Adrenal gland (tissue), 9 donors: ENCODE measurements at regions not wholly inside any gene's neighbourhood (a gene's known extent, or its start where the extent isn't known, plus 50 kb on each side); places are given as distances from the start of the nearest gene placed in this dataset.
"Not testable (repeated sequence)": the region's sequence is repeated elsewhere in the genome, so short reads cannot be mapped to it uniquely, and the experiment has no call there.

Experiments
- DNase-seq, 7 donors: peaks; one replicate each; pipeline ENCODE4 v3.0.0-alpha.2; 2019 to 2020
- H3K27ac ChIP-seq, 5 donors: fragments of 200-600 bp; sonication (generic) in 4 of 5; 1 replicate in 3 of 5; 2 replicates in 2 of 5; pipeline versions ENCODE4 v1.5.1 to v1.8.0; 2016 to 2020; ENCODE audit warnings: mild to moderate bottlenecking in 1 of 5
- H3K27me3 ChIP-seq: fragments of 200-600 bp; 2 replicates; pipeline ENCODE4 v1.8.0; 2021
- H3K36me3 ChIP-seq, 2 donors: fragments of 200-600 bp; replicated peaks in 1 of 2; 1 replicate in 1 of 2; 2 replicates in 1 of 2; pipeline versions ENCODE4 v1.5.1 to v1.8.0; 2018 to 2022
- H3K4me1 ChIP-seq, 2 donors: fragments of 200-600 bp; replicated peaks in 1 of 2; 1 replicate in 1 of 2; 2 replicates in 1 of 2; pipeline versions ENCODE4 v1.5.1 to v1.8.0; 2018 to 2021
- H3K4me3 ChIP-seq, 4 donors: fragments of 200-600 bp; sonication (generic) in 3 of 4; one replicate each; pipeline ENCODE4 v1.5.1; 2016 to 2018
- H3K9me3 ChIP-seq, 3 donors: fragments of 200-600 bp; sonication (generic) in 1 of 3; replicated peaks in 1 of 3; 1 replicate in 2 of 3; 2 replicates in 1 of 3; pipeline versions ENCODE4 v1.5.1 to v1.8.0; 2016 to 2021
- POLR2A ChIP-seq, 2 donors: fragments of 450-650 bp; IDR thresholded peaks; one replicate each; pipeline ENCODE4 v1.6.1; 2017; ENCODE audit warnings: antibody characterized with exemption in 2 of 2, mild to moderate bottlenecking in 2 of 2, moderate library complexity in 1 of 2
- WGBS, 4 donors: extraction: QIAGEN DNeasy Blood & Tissue Kit in 2 of 4; methylation state at CpG; one replicate each; pipeline versions ENCODE4 v1.1.5 to v1.1.7; 2013 to 2017; 5-methylcytosine and 5-hydroxymethylcytosine counted together
- intact Hi-C, 2 donors: fragments of 100-400 bp; cut with DNase I; formaldehyde crosslinking; loops; one replicate each; pipeline versions ENCODE4 v1.14.1 to v1.15.0; 2022 to 2023
- TF ChIP-seq, protein P1 (sequence below), 6 experiments: fragments of 450-650 bp in 4 of 6; fragments of 200-600 bp in 2 of 6; sonication (generic) in 1 of 6; IDR thresholded peaks; 1 replicate in 5 of 6; 2 replicates in 1 of 6; pipeline versions ENCODE4 v1.5.1 to v1.8.0; 2016 to 2021; ENCODE audit warnings: antibody characterized with exemption in 6 of 6, mild to moderate bottlenecking in 2 of 6, moderate library complexity in 1 of 6
- donor health status: healthy with polysubstance abuse.
- donor health status: Bipolar disorder and iron deficiency.
- donor health status: DM: yes; HTN: yes; CAD: no.
- donor health status: DM: no; HTN: no; CAD: no.
- donor health status: DM: no; HTN: no; CAD: no.

DNA sequence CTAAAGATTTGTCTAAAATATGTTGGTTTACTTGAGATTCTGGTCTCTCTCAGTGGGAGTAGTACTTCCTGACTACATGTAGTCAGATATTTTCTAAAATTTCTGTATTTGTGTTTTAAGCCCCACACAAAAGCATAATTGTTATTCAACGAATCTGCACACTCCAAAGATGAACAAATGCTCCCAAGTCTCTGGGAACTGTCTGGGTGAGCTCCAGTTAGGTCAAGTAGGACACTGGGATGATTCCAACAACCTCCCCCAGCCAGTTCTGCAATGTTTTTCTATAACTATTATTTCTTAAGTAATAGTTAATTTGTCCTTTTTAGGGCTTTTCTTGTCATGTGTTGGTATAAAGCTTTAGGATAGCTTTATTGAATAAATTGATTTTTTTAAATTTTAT, 174.6 kb downstream of the FAM174A start:
- no peak for DNase-seq
- no peak for TF ChIP-seq POLR2A (IDR thresholded peaks at IDR 0.05)
- TF ChIP-seq, protein P1, sequence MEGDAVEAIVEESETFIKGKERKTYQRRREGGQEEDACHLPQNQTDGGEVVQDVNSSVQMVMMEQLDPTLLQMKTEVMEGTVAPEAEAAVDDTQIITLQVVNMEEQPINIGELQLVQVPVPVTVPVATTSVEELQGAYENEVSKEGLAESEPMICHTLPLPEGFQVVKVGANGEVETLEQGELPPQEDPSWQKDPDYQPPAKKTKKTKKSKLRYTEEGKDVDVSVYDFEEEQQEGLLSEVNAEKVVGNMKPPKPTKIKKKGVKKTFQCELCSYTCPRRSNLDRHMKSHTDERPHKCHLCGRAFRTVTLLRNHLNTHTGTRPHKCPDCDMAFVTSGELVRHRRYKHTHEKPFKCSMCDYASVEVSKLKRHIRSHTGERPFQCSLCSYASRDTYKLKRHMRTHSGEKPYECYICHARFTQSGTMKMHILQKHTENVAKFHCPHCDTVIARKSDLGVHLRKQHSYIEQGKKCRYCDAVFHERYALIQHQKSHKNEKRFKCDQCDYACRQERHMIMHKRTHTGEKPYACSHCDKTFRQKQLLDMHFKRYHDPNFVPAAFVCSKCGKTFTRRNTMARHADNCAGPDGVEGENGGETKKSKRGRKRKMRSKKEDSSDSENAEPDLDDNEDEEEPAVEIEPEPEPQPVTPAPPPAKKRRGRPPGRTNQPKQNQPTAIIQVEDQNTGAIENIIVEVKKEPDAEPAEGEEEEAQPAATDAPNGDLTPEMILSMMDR (IDR thresholded peaks at IDR 0.05), result no peak
- no peaks in the 10 kb centered on the region for H3K4me1 ChIP-seq
- no peaks in the 10 kb centered on the region for H3K9me3 ChIP-seq
- no peaks in the 10 kb centered on the region for H3K36me3 ChIP-seq
- intact Hi-C loops, result no loop called here
- H3K27ac ChIP-seq, result no peak overlapping the region
- 38 to 65% (median 60%) methylated on average over 1 of the region's 1 CpG for WGBS, 4 donors
- no peaks in the 10 kb centered on the region for H3K27me3 ChIP-seq
- H3K4me3 ChIP-seq, result no peak overlapping the region

DNA sequence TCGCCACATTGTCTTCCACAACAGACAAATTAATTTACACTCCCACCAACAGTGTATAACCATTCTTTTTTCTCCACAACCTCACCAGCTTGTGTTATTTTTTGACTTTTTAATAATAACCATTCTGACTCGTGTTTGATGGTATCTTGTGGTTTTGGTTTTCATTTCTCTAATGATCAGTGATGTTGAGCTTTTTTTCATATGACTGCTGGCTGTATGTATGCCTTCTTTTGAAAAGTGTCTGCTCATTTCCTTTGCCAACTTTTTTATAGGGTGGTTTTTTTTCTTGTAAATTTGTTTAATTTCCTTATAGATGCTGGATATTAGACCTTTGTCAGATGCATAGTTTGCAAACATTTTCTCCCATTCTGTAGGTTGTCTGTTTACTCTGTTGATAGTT, 179.6 kb downstream of the FAM174A start:
- intact Hi-C loops, DNase-seq, H3K36me3 ChIP-seq, H3K4me1 ChIP-seq, H3K27ac ChIP-seq, H3K9me3 ChIP-seq, H3K4me3 ChIP-seq, H3K27me3 ChIP-seq: not testable (repeated sequence)
- WGBS, 4 donors, result 63 to 73% (median 64%) methylated on average over 2 of the region's 2 CpGs

GRCh38 chr5:100722657-100723056, 180.4 kb downstream of the ST8SIA4 start:
- intact Hi-C loops, result no loop called here
- peaks cover 0 to 4% of the 10 kb centered on the region in 2 donors for H3K4me1 ChIP-seq
- DNase-seq, result no peak
- H3K9me3 ChIP-seq, result no peaks in the 10 kb centered on the region
- H3K27ac ChIP-seq, result no peak overlapping the region
- H3K27me3 ChIP-seq, result no peaks in the 10 kb centered on the region
- H3K4me3 ChIP-seq, result no peak overlapping the region
- H3K36me3 ChIP-seq, result no peaks in the 10 kb centered on the region
- no peak for TF ChIP-seq POLR2A (IDR thresholded peaks at IDR 0.05)
- TF ChIP-seq, protein P1 (IDR thresholded peaks at IDR 0.05), result no peak

- intact Hi-C loops, result no loop called here
- no peaks in the 10 kb centered on the region for H3K9me3 ChIP-seq
- no peak overlapping the region for H3K27ac ChIP-seq
- TF ChIP-seq POLR2A (IDR thresholded peaks at IDR 0.05), result no peak
- TF ChIP-seq, protein P1 (IDR thresholded peaks at IDR 0.05), result no peak
- no peaks in the 10 kb centered on the region for H3K36me3 ChIP-seq
- peaks cover 0 to 4% of the 10 kb centered on the region in 2 donors for H3K4me1 ChIP-seq
- no peak for DNase-seq
- no peaks in the 10 kb centered on the region for H3K27me3 ChIP-seq
- H3K4me3 ChIP-seq, result no peak overlapping the region
These were observed 179.9 kb downstream of the ST8SIA4 start for GRCh38 chr5:100723229-100723628.

DNA sequence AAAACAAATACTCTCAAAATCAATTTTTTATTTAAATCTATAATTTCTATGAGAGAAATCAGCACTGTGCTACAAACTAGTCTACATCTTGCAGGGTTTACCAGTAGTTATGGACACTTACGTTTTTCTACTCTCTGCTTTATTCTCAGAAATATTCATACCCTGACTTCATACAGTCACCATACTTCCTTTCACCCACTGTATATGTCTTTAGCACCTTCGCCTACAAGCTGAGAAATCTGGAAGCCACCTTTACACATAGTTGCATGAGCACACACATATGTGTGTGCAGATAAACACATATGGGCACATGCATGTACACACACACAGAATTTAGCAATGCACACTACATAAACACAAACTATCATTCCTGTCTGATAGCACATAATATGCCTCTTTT, 177.0 kb downstream of the ST8SIA4 start:
- Histone ChIP-seq H3K9me3 (no peaks in the 10 kb centered on the region), H3K27me3 (no peaks in the 10 kb centered on the region), H3K4me1 (peaks cover 0 to 4% of the 10 kb centered on the region in 2 donors), H3K36me3 (no peaks in the 10 kb centered on the region), H3K27ac (no peak overlapping the region), H3K4me3 (no peak overlapping the region)
- intact Hi-C loops, result no loop called here
- WGBS, 4 donors, result 69 to 86% (median 77%) methylated on average over 2 of the region's 2 CpGs
- DNase-seq, result no peak
- TF ChIP-seq POLR2A (IDR thresholded peaks at IDR 0.05), result no peak
- TF ChIP-seq, protein P1 (IDR thresholded peaks at IDR 0.05), result no peak
